ENCODE measurements at regions not wholly inside any gene's neighbourhood (a gene's known extent, or its start where the extent isn't known, plus 50 kb on each side); places are given as distances from the start of the nearest gene placed in this dataset.

DNA sequence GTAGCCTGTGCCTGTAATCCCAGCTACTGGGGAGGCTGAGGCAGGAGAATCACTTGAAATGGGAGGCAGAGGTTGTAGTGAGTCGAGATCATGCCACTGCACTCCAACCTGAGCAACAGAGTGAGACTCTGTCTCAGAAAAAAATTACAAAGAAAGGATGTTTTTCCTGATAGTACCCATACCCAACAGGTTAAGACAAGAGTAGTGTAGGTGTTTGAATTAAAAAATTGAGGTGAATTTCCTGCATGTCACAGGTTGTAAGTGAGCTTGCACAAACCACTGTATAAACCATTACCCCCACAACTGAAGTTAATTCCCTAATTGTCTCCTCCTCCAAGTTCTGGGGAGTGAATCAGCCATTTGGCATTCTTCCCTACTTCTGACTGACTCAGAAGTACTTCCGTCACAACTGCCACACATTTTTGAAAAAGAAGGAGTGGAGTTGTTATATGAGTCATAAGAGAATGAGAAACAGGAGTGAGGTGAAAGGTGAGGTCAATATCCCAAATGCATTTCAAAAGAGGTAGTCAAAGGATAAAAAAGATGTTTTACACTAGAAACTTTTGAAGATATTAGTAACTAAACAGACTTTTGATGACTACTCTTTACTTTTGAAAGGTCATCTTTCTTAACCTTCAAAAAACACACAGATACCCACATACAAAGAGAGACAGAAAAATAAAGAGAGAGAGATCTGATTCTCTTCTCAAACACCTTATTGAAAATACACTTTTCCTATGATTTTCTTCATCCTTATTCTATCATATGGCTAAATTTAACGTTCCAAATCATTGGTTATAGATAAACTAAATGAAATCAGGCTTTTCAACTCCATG lies 134.5 kb downstream of the BTC start (continued):
- no peak for TF ChIP-seq ZNF17 (CRISPR knock-in tag; IDR thresholded peaks at IDR 0.05)
- no peak for TF ChIP-seq HNRNPUL1 (IDR thresholded peaks at IDR 0.05; ENCODE audit: low read depth, low read length)
- no peak for TF ChIP-seq ZNF44 (CRISPR knock-in tag; IDR thresholded peaks at IDR 0.05)
- TF ChIP-seq ZNF749 (CRISPR knock-in tag; IDR thresholded peaks at IDR 0.05; ENCODE audit: borderline replicate concordance), result no peak
- TF ChIP-seq YY1 (IDR thresholded peaks at IDR 0.05; ENCODE audit: insufficient read depth, insufficient replicate concordance, low read depth, low read length), result no peak
- peak; percentile 45; the same call in 1 of the 2 replicates for TF ChIP-seq SIX1 (CRISPR knock-in tag; IDR thresholded peaks at IDR 0.05; ENCODE audit: borderline replicate concordance)
- no peak for TF ChIP-seq ZNF672 (CRISPR knock-in tag; IDR thresholded peaks at IDR 0.05)
- TF ChIP-seq, protein P1, sequence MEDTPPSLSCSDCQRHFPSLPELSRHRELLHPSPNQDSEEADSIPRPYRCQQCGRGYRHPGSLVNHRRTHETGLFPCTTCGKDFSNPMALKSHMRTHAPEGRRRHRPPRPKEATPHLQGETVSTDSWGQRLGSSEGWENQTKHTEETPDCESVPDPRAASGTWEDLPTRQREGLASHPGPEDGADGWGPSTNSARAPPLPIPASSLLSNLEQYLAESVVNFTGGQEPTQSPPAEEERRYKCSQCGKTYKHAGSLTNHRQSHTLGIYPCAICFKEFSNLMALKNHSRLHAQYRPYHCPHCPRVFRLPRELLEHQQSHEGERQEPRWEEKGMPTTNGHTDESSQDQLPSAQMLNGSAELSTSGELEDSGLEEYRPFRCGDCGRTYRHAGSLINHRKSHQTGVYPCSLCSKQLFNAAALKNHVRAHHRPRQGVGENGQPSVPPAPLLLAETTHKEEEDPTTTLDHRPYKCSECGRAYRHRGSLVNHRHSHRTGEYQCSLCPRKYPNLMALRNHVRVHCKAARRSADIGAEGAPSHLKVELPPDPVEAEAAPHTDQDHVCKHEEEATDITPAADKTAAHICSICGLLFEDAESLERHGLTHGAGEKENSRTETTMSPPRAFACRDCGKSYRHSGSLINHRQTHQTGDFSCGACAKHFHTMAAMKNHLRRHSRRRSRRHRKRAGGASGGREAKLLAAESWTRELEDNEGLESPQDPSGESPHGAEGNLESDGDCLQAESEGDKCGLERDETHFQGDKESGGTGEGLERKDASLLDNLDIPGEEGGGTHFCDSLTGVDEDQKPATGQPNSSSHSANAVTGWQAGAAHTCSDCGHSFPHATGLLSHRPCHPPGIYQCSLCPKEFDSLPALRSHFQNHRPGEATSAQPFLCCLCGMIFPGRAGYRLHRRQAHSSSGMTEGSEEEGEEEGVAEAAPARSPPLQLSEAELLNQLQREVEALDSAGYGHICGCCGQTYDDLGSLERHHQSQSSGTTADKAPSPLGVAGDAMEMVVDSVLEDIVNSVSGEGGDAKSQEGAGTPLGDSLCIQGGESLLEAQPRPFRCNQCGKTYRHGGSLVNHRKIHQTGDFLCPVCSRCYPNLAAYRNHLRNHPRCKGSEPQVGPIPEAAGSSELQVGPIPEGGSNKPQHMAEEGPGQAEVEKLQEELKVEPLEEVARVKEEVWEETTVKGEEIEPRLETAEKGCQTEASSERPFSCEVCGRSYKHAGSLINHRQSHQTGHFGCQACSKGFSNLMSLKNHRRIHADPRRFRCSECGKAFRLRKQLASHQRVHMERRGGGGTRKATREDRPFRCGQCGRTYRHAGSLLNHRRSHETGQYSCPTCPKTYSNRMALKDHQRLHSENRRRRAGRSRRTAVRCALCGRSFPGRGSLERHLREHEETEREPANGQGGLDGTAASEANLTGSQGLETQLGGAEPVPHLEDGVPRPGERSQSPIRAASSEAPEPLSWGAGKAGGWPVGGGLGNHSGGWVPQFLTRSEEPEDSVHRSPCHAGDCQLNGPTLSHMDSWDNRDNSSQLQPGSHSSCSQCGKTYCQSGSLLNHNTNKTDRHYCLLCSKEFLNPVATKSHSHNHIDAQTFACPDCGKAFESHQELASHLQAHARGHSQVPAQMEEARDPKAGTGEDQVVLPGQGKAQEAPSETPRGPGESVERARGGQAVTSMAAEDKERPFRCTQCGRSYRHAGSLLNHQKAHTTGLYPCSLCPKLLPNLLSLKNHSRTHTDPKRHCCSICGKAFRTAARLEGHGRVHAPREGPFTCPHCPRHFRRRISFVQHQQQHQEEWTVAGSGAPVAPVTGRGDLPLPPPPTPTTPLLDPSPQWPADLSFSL (CRISPR knock-in tag; IDR thresholded peaks at IDR 0.05), result peak; percentile 35; the same call in 1 of the 2 replicates
- TF ChIP-seq, protein P2, sequence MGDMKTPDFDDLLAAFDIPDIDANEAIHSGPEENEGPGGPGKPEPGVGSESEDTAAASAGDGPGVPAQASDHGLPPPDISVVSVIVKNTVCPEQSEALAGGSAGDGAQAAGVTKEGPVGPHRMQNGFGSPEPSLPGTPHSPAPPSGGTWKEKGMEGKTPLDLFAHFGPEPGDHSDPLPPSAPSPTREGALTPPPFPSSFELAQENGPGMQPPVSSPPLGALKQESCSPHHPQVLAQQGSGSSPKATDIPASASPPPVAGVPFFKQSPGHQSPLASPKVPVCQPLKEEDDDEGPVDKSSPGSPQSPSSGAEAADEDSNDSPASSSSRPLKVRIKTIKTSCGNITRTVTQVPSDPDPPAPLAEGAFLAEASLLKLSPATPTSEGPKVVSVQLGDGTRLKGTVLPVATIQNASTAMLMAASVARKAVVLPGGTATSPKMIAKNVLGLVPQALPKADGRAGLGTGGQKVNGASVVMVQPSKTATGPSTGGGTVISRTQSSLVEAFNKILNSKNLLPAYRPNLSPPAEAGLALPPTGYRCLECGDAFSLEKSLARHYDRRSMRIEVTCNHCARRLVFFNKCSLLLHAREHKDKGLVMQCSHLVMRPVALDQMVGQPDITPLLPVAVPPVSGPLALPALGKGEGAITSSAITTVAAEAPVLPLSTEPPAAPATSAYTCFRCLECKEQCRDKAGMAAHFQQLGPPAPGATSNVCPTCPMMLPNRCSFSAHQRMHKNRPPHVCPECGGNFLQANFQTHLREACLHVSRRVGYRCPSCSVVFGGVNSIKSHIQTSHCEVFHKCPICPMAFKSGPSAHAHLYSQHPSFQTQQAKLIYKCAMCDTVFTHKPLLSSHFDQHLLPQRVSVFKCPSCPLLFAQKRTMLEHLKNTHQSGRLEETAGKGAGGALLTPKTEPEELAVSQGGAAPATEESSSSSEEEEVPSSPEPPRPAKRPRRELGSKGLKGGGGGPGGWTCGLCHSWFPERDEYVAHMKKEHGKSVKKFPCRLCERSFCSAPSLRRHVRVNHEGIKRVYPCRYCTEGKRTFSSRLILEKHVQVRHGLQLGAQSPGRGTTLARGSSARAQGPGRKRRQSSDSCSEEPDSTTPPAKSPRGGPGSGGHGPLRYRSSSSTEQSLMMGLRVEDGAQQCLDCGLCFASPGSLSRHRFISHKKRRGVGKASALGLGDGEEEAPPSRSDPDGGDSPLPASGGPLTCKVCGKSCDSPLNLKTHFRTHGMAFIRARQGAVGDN (CRISPR knock-in tag; IDR thresholded peaks at IDR 0.05), result no peak
- TF ChIP-seq, protein P3, sequence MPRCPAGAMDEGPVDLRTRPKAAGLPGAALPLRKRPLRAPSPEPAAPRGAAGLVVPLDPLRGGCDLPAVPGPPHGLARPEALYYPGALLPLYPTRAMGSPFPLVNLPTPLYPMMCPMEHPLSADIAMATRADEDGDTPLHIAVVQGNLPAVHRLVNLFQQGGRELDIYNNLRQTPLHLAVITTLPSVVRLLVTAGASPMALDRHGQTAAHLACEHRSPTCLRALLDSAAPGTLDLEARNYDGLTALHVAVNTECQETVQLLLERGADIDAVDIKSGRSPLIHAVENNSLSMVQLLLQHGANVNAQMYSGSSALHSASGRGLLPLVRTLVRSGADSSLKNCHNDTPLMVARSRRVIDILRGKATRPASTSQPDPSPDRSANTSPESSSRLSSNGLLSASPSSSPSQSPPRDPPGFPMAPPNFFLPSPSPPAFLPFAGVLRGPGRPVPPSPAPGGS (CRISPR knock-in tag; IDR thresholded peaks at IDR 0.05), result no peak
- no peak for TF ChIP-seq ZSCAN29 (CRISPR knock-in tag; conservative IDR thresholded peaks at IDR 0.05)
- no peak for TF ChIP-seq PHB2 (IDR thresholded peaks at IDR 0.05; ENCODE audit: partially characterized antibody)
- TF ChIP-seq KDM5B (CRISPR knock-in tag; IDR thresholded peaks at IDR 0.05; ENCODE audit: borderline replicate concordance), result no peak
- no peak for TF ChIP-seq ZMYM3 (CRISPR knock-in tag; IDR thresholded peaks at IDR 0.05)
- TF ChIP-seq, protein P4, sequence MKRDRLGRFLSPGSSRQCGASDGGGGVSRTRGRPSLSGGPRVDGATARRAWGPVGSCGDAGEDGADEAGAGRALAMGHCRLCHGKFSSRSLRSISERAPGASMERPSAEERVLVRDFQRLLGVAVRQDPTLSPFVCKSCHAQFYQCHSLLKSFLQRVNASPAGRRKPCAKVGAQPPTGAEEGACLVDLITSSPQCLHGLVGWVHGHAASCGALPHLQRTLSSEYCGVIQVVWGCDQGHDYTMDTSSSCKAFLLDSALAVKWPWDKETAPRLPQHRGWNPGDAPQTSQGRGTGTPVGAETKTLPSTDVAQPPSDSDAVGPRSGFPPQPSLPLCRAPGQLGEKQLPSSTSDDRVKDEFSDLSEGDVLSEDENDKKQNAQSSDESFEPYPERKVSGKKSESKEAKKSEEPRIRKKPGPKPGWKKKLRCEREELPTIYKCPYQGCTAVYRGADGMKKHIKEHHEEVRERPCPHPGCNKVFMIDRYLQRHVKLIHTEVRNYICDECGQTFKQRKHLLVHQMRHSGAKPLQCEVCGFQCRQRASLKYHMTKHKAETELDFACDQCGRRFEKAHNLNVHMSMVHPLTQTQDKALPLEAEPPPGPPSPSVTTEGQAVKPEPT (CRISPR knock-in tag; IDR thresholded peaks at IDR 0.05; ENCODE audit: low read depth), result no peak
